ENCODE measurements at regions not wholly inside any gene's neighbourhood (a gene's known extent, or its start where the extent isn't known, plus 50 kb on each side); places are given as distances from the start of the nearest gene placed in this dataset.

- no peak for TF ChIP-seq EZH2 (IDR thresholded peaks at IDR 0.05; ENCODE audit: borderline replicate concordance, low read depth, low read length, poor library complexity, severe bottlenecking)
- TF ChIP-seq, protein P1, sequence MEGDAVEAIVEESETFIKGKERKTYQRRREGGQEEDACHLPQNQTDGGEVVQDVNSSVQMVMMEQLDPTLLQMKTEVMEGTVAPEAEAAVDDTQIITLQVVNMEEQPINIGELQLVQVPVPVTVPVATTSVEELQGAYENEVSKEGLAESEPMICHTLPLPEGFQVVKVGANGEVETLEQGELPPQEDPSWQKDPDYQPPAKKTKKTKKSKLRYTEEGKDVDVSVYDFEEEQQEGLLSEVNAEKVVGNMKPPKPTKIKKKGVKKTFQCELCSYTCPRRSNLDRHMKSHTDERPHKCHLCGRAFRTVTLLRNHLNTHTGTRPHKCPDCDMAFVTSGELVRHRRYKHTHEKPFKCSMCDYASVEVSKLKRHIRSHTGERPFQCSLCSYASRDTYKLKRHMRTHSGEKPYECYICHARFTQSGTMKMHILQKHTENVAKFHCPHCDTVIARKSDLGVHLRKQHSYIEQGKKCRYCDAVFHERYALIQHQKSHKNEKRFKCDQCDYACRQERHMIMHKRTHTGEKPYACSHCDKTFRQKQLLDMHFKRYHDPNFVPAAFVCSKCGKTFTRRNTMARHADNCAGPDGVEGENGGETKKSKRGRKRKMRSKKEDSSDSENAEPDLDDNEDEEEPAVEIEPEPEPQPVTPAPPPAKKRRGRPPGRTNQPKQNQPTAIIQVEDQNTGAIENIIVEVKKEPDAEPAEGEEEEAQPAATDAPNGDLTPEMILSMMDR (conservative IDR thresholded peaks at IDR 0.05; ENCODE audit: low read depth, low read length), result no peak
Observed at GRCh38 chr18:25592804-25593360, 240.9 kb upstream of the ZNF521 start.

Data from A673 (cell line).